NCI-H510A (cell line): ENCODE measurements at regions not wholly inside any gene's neighbourhood (a gene's known extent, or its start where the extent isn't known, plus 50 kb on each side); places are given as distances from the start of the nearest gene placed in this dataset.

Experiments
- DNase-seq: peaks from one replicate; lab custom pipeline; 2025; lab: John Stamatoyannopoulos, UW

DNA sequence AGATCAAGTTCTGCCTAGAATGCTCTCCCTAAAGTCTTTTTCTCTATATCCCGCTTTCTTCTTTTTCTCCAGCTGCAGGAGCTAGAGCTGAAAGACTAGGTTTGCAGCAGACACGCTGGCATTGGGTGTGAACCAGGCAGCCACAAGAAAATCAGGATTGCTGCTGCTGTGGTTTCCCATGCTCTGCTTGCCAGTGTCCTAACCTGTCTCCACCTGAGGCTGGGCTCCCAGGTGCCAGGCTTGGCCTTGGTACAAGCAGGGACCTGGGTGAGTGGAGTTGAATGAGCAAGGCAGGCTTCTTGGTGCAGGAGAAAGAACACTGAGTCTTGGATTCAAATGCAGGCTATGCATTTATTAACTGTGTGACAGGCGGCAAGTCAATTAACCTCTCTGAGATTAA is 440.3 kb upstream of the MAF start:
- DNase-seq = no peak

DNA sequence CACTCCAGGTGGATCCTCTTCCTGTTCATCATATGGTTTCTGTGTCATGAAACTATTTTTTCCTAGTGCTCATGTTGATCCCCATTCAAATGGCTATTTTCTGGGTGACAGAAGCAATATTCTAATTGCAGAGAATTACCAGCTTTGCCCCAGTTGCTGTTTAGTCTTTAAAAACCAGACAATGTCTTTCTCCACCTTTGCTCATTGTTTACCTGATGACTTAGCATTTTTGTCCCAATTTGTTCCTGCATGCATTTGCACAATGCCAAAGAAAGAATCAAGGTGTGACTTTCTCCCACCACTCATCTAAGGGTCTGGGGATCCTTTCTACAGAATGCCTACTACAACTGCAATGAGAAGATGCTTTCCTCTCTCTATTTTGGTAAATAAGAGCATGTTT is 439.9 kb upstream of the MAF start:
- DNase-seq = no peak

DNA sequence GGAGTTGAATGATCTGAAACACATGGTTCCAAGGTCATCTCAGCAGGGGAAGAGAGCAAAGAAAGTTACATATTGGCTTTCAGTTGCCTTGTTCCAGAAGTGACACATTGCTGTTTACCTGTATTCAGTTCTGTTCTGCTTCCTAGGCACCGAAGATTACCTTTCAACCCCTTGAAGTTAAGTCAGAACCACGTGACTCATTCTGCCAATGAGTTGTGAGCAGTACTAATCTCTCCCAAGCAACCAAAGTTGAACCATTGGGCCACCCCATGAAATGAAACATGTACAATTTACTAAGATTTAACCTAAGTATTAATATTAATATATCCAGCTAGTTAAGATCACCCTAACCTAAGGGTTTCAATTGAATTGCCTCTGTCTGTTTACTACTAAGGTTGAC is 439.2 kb upstream of the MAF start:
- DNase-seq = no peak

DNA sequence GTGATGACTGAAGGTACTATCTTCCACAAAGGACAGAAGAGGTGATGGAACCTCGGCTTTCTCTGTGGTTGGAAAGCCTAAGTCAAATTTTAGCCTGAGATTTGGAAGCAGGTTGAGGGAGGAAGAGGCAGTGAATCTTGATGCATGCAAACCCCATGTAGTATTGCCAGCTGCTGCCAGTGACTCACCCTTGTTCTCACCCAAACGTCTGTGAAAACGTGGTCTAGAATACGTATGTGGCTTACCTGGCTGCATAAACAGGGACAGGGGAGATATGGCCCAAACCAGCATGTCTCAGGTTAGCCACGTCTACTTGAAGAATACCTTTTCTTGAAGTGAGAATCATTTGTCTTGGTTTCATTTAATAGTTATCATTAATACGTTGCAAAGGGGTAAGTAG is 438.0 kb upstream of the MAF start:
- no peak for DNase-seq

DNA sequence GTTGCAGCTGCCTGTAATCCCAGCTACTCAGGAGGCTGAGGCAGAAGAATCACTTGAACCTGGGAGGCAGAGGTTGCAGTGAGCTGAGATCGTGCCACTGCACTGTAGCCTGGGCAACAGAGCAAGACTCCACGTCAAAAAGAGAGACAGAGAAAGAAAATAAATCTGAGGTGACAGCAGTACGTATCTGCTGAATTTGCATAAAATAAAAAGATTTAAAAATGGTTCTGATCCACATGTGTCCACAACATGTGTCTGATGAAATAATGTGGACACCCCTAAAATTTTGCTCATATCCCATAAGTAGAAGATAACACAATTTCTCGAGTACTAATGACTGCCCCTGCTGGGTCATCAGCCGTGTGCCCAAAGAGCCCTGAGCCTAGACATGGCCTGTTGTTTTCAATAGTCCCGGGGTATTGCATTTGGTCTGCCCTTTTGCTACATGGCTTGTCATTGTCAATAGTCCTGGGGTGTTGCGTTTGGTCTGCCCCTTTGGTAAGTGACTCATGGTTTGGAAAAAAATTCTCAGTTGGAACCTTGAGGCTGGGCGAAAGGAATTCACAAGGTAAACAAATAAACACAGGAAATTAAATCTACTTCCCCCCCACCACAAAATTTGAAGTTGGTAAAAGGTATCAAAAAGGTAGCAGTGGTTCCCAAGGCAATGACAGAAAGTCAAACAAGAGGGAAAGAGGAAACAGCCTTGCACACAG is 434.6 kb upstream of the MAF start:
- DNase-seq = no peak

DNA sequence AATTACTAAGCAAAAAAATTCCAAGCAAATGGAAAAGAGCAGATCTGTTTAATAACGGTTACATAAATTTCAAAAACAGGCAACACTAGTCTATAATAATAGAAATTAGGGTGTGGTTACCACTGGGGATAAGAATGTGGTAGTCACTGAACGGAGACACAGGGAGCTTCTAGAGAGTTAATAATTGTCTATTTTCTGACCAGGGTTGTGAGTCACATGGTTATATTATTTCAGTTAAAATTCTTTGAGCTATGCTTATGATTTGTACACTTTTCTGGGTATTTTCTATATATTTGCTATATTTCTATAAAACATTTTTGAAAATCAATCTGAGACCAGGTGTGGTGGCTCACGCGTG is 433.9 kb upstream of the MAF start:
- DNase-seq = no peak

DNA sequence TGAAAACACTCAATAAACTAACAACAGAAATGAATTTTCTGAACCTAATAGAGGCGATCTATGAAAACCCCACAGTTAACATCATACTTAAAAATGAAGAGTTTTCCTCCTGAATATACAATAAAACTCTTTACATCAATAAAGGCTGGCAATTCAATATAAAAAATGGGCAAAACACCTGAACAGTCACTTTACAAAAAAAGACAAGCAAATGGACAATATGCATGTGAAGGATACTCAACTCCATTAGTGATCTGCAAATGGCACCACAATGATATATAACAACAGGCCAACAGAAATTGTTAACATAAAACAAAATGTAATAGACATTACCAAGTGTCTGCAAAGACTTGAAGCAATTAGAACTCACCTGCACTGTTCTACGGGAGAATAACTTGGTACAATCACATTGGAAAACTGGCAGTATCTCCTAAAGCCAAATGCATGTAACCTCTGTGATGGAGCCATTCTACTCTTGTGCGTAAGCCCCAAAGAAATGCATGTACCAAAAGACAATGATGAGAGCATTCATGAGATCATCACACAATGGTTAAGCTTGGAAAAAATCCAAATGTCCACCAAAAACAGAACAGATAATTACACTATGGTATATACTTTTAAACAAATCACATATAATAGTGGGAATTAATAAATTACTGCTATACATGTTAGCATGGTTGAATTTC is 433.4 kb upstream of the MAF start:
- no peak for DNase-seq

DNA sequence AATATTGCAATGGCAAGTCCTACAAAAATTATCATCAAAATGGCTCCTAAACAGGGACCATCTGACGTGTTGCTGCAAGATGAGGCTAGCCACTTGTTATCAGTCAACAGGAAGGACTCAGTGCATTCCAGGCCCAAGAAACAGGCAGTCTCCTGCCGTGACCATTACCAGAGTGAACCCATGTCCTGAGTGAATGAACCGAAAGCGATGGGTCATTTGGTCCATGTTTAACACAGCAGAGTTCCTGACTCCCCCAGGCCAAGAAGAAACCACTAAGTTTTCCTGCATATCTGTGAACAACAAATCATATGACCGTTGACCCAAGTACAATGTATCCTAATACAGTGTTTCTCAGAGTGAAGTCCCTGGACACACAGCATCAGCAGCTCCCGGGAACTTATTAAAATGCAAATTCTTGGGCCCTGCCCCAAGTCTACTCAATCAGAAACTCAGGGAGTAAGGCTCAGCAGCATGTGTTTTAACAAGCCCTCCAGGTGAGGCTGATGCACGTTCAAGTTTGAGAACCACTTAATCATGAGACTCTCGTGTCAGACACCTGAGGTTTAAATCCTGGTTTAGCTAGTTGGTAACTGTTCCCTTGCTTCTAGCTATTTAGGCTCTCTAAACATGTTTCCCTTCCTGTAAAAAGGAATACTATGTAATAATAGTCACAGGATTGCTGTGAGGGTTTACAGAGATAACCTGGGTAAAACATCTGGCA is 429.4 kb upstream of the MAF start:
- DNase-seq = no peak

DNA sequence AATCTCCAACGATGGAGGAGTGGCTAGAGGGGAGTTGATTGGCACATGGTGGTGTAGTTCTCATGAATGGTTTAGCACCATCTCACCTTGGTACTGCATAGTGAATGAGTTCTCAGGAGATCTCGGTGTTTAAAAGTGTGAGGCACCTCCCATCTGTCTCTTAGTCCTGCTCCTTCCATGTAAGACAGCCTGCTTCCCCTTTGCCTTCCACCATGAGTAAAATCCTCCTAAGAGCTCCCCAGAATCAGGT is 428.8 kb upstream of the MAF start:
- DNase-seq = no peak

DNA sequence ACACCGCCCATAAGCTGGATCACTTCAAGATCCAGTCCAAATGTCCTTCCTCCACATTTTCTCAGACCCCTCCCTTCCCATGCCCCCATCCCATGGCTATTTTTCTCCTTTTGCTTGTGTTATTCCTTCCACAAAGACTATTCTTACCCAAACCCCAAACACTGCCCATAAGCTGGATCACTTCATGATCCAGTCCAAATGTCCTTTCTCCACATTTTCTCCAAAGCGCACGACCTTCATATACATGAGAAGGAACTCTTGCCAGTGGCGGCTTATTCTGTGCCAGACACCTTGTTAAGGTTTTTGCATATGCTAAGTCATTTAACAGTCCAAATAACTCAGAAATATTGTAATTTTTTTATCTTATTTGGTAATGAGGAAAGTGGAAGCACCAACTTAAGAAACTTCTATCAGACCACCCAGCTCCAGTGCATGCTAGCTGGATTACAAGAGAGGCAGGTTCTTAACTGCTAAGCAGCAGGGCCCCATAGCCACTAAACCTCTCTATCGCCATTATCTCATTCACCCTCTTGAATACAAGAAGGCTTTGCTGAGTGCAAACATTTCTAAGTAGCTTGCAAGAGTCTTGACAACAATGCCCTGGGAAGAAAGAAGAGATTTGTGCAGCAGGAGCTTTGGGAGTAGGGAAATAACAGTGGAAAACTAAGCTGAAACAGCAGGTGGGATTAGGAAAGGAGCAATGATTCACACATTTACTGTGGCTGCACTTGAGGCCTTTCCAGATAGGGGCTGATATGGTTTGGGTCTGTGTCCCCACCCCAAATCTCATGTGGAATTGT is 428.2 kb upstream of the MAF start:
- DNase-seq = no peak

DNA sequence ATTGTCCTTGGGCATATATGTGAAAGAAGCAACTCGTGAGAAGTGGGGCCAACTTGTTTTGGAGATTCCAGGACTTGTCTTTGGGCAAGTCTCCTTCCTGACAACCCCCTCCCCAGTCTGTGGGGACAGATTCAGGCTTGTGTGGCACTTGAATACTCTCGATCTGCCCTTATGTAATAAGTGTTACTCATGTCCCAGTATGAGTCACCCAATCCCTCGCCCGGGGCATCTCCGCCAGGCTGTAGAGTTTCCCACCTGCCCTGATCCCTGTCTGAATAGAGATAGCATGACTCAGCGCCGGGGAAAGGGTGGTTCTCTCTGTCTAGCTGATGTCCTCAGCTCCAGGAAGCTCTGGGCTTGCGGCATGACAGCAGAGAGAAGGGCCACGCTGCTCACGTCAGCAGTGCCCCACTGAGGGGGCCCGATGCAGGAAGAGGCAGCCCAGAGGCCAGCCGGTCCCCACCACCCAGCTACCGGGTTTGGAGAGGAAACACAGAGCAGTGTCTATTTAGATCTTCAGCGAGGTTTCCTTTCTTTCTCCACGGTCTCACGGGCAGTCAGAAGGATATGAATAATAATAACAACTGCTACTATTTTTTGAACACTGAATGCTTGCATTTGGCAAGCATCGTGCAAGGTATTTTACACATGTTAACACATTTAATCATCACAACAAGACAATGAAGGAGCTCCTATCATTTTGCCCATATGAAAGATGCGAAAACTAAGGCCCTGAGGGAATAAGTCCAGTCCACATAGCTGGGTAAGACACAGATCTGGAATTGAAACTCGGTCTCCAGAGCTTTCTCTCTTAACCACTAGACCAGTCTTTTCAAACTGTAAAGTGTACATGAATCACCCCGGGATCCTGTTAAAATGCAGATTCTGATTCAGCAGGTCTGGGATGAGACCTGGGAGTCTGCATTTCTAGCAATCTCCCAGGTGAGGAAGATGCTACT is 426.7 kb upstream of the MAF start:
- peak; percentile 72 for DNase-seq

DNA sequence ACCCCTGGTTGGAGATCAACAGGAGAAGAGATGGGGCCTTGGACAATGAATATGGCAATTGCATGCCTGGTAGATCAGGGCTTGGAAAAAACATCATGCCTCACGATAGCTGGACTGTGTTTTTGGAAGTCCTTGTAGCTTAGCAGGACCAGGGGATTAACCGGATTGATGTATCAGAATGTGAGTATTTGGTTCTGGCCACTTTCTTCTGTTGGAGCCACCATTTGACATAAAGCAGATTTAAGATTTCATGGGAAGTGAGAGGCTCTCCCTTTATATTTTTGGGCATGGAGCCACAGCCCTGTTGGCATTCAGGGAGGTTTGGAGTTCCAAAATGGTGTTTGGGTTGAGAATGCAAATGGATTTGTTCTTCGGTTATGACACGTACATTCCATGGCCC is 424.7 kb upstream of the MAF start:
- DNase-seq = no peak

DNA sequence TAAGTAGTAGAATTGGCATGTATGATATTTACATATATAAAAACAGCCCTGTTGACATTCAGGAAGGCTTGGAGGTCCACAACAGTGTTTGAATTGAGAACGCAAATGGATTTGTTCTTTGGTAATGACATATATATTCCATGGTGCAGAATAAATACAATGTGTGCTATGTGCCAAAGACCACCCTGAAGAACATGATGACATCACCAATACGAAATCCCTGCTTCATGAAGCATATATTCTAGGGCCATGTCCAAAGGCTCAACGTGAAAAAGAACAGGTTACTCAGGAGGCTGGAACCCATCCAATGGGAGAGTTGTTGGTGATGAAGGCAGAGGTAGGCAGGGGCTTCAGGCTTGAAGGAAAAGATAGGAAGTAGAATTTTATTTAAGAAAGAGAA is 423.9 kb upstream of the MAF start:
- DNase-seq = no peak

DNA sequence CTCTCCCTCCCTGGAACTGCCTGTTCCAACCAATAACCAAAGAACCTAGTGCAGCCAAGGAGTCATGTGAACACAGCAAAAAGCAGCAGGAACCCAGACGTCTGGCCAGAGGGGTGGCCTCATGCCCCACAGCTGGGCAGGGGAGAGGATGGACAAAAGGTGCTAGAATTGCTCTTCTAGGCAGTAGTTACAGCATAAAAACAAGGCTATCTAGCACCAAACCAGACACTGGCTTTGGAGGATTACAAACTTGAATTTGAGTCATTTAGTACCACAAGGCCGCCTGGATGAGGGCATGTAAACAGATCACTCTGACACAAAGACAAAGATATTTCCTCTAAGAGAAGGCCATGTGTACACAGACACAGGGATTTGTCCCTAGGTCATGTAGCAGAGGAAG is 423.3 kb upstream of the MAF start:
- DNase-seq = no peak

DNA sequence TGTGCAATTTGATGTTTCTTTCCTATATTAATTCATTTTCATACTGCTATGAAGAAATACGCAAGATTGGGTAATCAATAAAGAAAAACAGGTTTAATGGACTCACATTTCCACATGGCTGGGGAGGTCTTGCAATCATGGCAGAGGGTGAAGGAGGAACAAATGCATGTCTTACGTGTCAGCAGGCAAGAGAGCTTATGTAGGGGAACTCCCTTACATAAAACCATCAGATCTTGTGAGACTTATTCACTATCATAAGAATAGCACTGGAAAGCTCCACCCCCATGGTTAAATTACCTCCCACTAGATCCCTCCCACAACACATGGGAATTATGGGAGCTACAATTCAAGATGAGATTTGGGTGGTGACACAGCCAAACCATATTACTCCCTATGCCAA is 418.9 kb upstream of the MAF start:
- DNase-seq = no peak

DNA sequence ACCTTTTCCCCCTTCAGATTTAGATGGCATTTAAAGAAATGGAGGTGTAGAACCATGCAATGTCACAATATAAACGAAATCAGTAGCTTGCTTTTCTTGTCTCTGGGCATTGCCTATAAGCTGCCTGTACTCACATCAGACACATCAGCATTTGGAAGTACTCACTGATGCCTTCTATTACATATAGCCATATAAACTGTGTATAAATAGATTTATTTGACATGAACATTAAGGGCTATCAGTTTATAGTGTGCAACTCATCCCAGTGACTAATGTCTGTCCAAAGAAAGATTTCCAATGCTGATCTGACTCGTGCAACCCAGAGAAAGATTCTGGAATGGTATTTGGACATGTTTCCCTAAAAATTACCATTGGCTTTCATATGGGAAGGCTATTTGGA is 417.9 kb upstream of the MAF start:
- no peak for DNase-seq

DNA sequence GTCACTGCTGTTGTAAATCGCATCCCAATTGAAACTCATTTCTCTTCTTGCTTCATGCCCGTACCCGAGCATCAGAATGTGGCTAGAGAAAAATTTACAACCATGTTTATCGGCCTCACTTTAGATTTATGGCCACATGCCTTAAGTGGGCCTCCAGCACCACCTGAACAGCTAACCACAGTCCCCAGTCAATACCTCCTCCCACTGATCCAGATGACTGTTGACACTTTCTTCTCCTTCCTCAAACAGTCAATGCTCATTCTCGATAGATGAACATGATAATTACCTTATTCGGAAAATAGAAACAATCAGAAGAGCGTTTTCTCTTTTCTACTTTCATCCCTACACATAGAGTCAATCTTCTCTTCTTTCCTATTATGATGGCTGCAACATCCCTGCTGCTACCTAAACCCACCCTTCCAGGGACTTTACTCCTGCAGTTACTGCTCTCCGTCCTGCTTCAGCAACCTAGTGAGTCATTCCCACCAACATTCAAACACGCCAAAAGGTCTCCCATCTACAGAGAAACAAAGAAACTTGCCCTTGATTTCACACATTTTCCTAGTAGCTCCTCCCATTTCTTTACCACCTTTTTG is 416.3 kb upstream of the MAF start:
- no peak for DNase-seq

DNA sequence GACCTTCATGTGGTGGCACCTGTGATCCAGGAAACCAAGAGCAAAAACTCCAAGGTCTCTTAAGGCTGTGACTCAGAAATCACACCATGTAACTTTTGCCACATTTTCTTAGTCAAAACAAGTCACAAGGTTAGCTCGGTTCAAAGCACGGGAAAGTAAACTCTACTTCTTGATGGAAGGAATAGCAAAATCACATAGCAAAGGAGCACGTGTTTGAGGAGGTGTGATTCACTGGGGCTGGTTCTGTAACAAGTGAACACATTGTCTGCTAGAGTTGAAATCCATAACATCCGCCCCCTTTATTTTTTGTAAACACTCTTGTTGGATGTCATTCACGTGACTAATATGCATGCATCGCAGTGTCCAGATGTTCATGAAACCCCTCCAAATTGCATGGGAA is 415.0 kb upstream of the MAF start:
- DNase-seq = no peak

DNA sequence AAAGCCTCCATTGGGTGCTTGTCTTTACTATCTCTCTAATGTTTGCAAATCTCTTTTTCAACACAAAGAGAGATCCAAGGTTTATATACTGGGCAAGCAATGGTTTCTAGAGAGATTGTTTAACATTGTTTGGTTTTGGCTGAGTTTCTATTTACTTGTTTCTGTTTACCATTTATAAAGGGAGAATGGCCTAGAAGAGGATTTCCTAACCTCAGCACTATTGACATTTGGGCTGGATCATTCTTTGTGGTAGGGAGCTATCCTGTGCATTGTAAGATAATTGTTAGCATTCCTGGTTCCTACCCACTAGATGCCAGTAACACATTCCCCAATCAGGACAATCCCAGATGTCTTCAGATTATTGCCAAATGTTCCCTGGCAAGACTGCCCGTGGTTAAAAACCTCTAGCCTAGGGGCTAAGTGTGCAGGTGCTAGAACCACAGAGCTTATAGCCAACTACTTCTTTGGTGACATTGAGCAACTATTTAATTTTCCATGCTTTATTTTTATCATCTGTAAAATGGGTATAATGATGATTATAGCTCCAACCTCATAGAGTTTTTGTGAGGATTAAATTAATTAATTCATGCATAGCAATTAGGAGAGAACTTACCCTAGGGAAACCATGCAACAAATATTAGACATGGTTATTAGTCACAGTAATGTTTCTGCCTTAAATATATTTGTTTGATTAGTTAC is 413.9 kb upstream of the MAF start:
- no peak for DNase-seq

DNA sequence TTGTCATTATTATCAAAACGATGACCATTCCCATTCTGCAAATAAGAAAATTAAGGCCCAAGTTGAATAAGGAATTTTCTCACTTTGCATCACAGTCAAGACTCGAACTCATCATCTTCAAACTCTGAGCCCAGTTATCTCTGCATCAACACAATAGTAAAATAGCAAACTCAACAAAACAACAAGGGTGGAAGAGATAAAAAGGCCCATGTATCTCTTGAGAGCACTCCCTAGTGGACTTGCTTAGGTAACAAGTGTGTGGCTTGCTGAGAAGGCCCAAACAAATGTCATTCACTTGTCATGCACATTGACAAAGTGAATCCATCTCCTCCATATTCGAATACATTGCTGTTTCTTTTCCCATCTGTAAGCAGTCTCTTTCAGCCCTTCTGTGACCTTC is 412.0 kb upstream of the MAF start:
- DNase-seq = no peak
